HepG2 (cell line): ENCODE measurements at regions not wholly inside any gene's neighbourhood (a gene's known extent, or its start where the extent isn't known, plus 50 kb on each side); places are given as distances from the start of the nearest gene placed in this dataset.

Source experiments
- ATAC-seq: fragments of 200-7000 bp; cut with Tn5 transposase; 3 replicates; pipeline ENCODE4 v1.9.1; 2020; ENCODE audit warnings: mild to moderate bottlenecking, moderate library complexity
- BruUV-seq: library from RNA; stranded (reverse); fragments of 400-500 nt; replicated peaks from 2 replicates; lab custom pipeline; 2021; lab: Mats Ljungman, UMichigan
- CTCF ChIA-PET: fragments of 300-600 bp; formaldehyde crosslinking; extraction: SDS; loops from one replicate; lab custom pipeline; 2021; ENCODE audit warnings: low total read pairs, inconsistent platforms, low intra/inter-chr PET ratio; lab: Yijun Ruan, JAX
- POLR2A ChIA-PET: fragments of 350-600 bp; sonication (Branson Sonifier 250); formaldehyde crosslinking; loops from one replicate; lab custom pipeline; 2020; ENCODE audit warnings: antibody characterized with exemption, inconsistent platforms; lab: Yijun Ruan, JAX
- DNase-seq: peaks from one replicate; pipeline ENCODE4 v3.0.0-alpha.2; 2015; ENCODE audit warnings: low spot score
- FAIRE-seq: peaks from 3 replicates; lab custom pipeline; 2011; peaks lifted over from hg19 to GRCh38; lab: Jason Lieb, UNC
- H2AFZ ChIP-seq: one replicate; pipeline ENCODE4 v1.6.1; 2011; ENCODE audit warnings: low read length, inconsistent platforms
- H3K27ac ChIP-seq: fragments of 300-600 bp; 3 replicates; pipeline ENCODE4 v1.8.0; 2011; ENCODE audit warnings: mixed run types, mild to moderate bottlenecking, mixed read lengths, low read length, inconsistent platforms; ENCODE audit not compliant: insufficient read depth; ENCODE audit errors: extremely low read length
- H3K27me3 ChIP-seq, 2 experiments: fragments of 200-600 bp in 1 of 2; 2 replicates in 1 of 2; 3 replicates in 1 of 2; pipeline versions ENCODE4 v1.6.0 to v1.8.0; 2011; ENCODE audit warnings: low read length in 2 of 2, mild to moderate bottlenecking in 2 of 2, moderate library complexity in 2 of 2, inconsistent platforms in 1 of 2; ENCODE audit not compliant: insufficient read depth in 2 of 2, control insufficient read depth in 1 of 2
- H3K36me3 ChIP-seq, 2 experiments: fragments of 200-600 bp in 1 of 2; replicated peaks in 1 of 2; 2 replicates in 1 of 2; 3 replicates in 1 of 2; pipeline versions ENCODE4 v1.5.1 to v1.8.0; 2011; ENCODE audit warnings: low read length in 2 of 2, inconsistent platforms in 1 of 2; ENCODE audit not compliant: insufficient read depth in 2 of 2, control insufficient read depth in 1 of 2
- H3K4me1 ChIP-seq: 2 replicates; pipeline ENCODE4 v1.5.1; 2012; ENCODE audit warnings: low read length, inconsistent platforms; ENCODE audit not compliant: insufficient read depth
- H3K4me2 ChIP-seq: 2 replicates; pipeline ENCODE4 v1.6.0; 2011; ENCODE audit warnings: low read depth, low read length, inconsistent platforms
- H3K4me3 ChIP-seq, 3 experiments: fragments of 200-600 bp in 1 of 3; sonication (generic), shearing (Covaris generic) in 1 of 3; replicated peaks in 1 of 3; 2 replicates each; pipeline ENCODE4 v1.5.1; 2011 to 2016; ENCODE audit warnings: low read length in 3 of 3, inconsistent platforms in 2 of 3, low read depth in 2 of 3, mild to moderate bottlenecking in 2 of 3, control low read depth in 1 of 3, mixed read lengths in 1 of 3; ENCODE audit not compliant: insufficient read depth in 1 of 3
- H3K79me2 ChIP-seq: one replicate; pipeline ENCODE4 v1.6.1; 2011; ENCODE audit warnings: low read length, inconsistent platforms; ENCODE audit not compliant: insufficient read depth
- H3K9ac ChIP-seq: 2 replicates; pipeline ENCODE4 v1.6.0; 2011; ENCODE audit warnings: mild to moderate bottlenecking, low read depth, low read length, inconsistent platforms; ENCODE audit not compliant: insufficient read depth
- H3K9me3 ChIP-seq: 2 replicates; pipeline ENCODE4 v1.5.1; 2012; ENCODE audit warnings: mild to moderate bottlenecking, low read length
- H4K20me1 ChIP-seq: 2 replicates; pipeline ENCODE4 v1.6.0; 2011; ENCODE audit warnings: inconsistent platforms, mild to moderate bottlenecking, low read length, moderate library complexity; ENCODE audit not compliant: insufficient read depth
- HNRNPLL ChIP-seq: fragments of 200-400 bp; formaldehyde crosslinking; IDR thresholded peaks from 2 replicates; pipeline ENCODE4 v1.6.1; 2017; ENCODE audit warnings: mild to moderate bottlenecking, low read depth, low read length; ENCODE audit not compliant: poor library complexity, severe bottlenecking
- HNRNPUL1 ChIP-seq: fragments of 200-400 bp; formaldehyde crosslinking; IDR thresholded peaks from 2 replicates; pipeline ENCODE4 v1.6.1; 2017; ENCODE audit warnings: low read depth, mild to moderate bottlenecking, low read length, moderate library complexity
- KDM5B ChIP-seq: sonication (generic); formaldehyde crosslinking; IDR thresholded peaks from 2 replicates; pipeline ENCODE4 v1.4.0; 2020; ENCODE audit warnings: missing genetic modification reagents, mild to moderate bottlenecking, borderline replicate concordance
- PAX8 ChIP-seq: sonication (generic); formaldehyde crosslinking; IDR thresholded peaks from 2 replicates; pipeline ENCODE4 v1.8.0; 2022; ENCODE audit warnings: mild to moderate bottlenecking, missing genetic modification reagents, borderline replicate concordance
- PITX1 ChIP-seq: sonication (generic); formaldehyde crosslinking; IDR thresholded peaks from 2 replicates; pipeline ENCODE4 v1.5.1; 2020; ENCODE audit warnings: mild to moderate bottlenecking, missing genetic modification reagents
- RCOR2 ChIP-seq: IDR thresholded peaks from 2 replicates; pipeline ENCODE4 v1.6.1; 2016; ENCODE audit warnings: missing biosample characterization, missing genetic modification reagents
- SPEN ChIP-seq: sonication (generic); formaldehyde crosslinking; IDR thresholded peaks from 2 replicates; pipeline ENCODE4 v1.5.1; 2020; ENCODE audit warnings: low read depth, mild to moderate bottlenecking, missing genetic modification reagents
- TBL1XR1 ChIP-seq: fragments of 150-350 bp; IDR thresholded peaks from 2 replicates; pipeline ENCODE4 v1.6.1; 2014; ENCODE audit warnings: borderline replicate concordance, low read length; ENCODE audit not compliant: partially characterized antibody
- ZNF567 ChIP-seq: sonication (generic); formaldehyde crosslinking; IDR thresholded peaks from 2 replicates; pipeline ENCODE4 v1.8.1; 2023; ENCODE audit warnings: mild to moderate bottlenecking, missing genetic modification reagents, borderline replicate concordance
- ZNF720 ChIP-seq: sonication (generic); formaldehyde crosslinking; IDR thresholded peaks from 2 replicates; pipeline ENCODE4 v1.4.0; 2020; ENCODE audit warnings: missing genetic modification reagents
- WGBS: methylation state at CpG from one replicate; pipeline ENCODE4 v1.1.6; 2017; ENCODE audit warnings: low lambda C conversion rate; 5-methylcytosine and 5-hydroxymethylcytosine counted together
- in situ Hi-C: cut with HindIII; loops from 2 replicates; pipeline ENCODE4 v1.10.0; 2017; ENCODE audit warnings: low pct_unique_long_range_greater_than_20kb; ENCODE audit not compliant: extremely low pct_ligation_motif_present
- intact Hi-C: fragments of 100-400 bp; cut with micrococcal nuclease; formaldehyde crosslinking; loops from one replicate; pipeline ENCODE4 v1.10.0; 2022; ENCODE audit not compliant: unreplicated experiment
- TF ChIP-seq, protein P1 (sequence below): sonication (generic); formaldehyde crosslinking; IDR thresholded peaks from 2 replicates; pipeline ENCODE4 v1.8.1; 2023; ENCODE audit warnings: mild to moderate bottlenecking, moderate library complexity, missing genetic modification reagents

DNA sequence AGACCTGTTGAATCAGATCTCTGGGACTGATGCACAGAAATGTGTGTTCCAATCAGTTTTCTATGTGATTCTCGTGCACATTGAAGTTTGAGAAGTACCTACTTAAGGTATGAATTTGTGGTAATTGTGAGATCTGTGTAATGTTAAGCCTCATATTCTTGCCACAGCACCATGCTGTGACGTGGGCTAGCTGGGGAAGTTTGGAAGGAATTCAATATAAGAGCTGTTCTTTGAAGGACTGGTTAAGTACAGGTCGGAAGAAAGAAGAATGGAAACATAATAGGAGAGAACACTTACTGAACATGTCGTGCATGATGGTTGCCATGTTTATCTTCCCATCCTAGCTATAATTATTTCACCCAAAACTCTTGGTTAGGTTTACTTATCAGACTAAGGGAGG lies 79.7 kb upstream of the CXXC4 start:
- Histone ChIP-seq H3K79me2 (no peaks in the 10 kb centered on the region), H3K4me3 (no peak overlapping the region), H3K27me3 (no peaks in the 10 kb centered on the region), H3K9me3 (no peaks in the 10 kb centered on the region), H3K27ac (no peak overlapping the region), H3K36me3 (no peaks in the 10 kb centered on the region), H3K9ac (no peak overlapping the region), H3K4me2 (no peak overlapping the region), H2AFZ (no peak overlapping the region), H4K20me1 (no peaks in the 10 kb centered on the region), H3K4me1 (no peaks in the 10 kb centered on the region)
- 0% methylated on average over 4 of the region's 4 CpGs for WGBS
- no peak for TF ChIP-seq ZNF567 (CRISPR knock-in tag)
- no peak for TF ChIP-seq PAX8 (CRISPR knock-in tag)
- TF ChIP-seq, protein P1, sequence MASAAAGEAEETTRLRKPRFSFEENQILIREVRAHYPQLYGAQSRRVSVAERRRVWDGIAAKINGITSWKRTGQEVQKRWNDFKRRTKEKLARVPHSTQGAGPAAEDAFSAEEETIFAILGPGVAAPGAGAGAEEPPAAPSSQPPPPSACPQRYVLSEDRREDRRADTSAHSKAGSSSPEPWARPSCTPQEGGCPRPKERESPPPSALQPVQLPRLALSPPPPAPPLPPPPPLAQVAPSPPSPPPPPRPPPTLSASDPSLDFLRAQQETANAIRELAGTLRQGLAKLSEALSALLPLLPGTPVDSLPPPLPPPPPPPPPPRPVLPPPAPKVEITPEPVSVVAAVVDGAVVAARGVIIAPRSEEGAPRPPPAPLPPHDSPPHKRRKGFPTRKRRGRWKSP (CRISPR knock-in tag) = no peak
- TF ChIP-seq KDM5B (CRISPR knock-in tag) = no peak
- no peak for TF ChIP-seq SPEN (CRISPR knock-in tag)
- no peak for TF ChIP-seq ZNF720 (CRISPR knock-in tag)
- TF ChIP-seq PITX1 (CRISPR knock-in tag) = no peak
- no peak for TF ChIP-seq HNRNPLL
- no peak for TF ChIP-seq TBL1XR1
- TF ChIP-seq RCOR2 = no peak
- TF ChIP-seq HNRNPUL1 = no peak
- intact Hi-C loops (no loop called here), in situ Hi-C loops (no loop called here)
- POLR2A ChIA-PET = no interaction called here
- FAIRE-seq = no peak
- BruUV-seq = no TSS peak
- ATAC-seq = no peak
- CTCF ChIA-PET = no interaction called here
- no peak for DNase-seq
